GM21576 (cell line): ENCODE measurements at regions not wholly inside any gene's neighbourhood (a gene's known extent, or its start where the extent isn't known, plus 50 kb on each side); places are given as distances from the start of the nearest gene placed in this dataset.

Experiments used
- ATAC-seq: cut with Tn5 transposase; IDR thresholded peaks from one replicate; pipeline ENCODE4 v1.9.1; 2021; ENCODE audit warnings: mild to moderate bottlenecking, moderate library complexity; ENCODE audit not compliant: unreplicated experiment

GRCh38 chr22:47458348-47458747 lies 695.9 kb downstream of the TBC1D22A start:
- ATAC-seq = no peak

- no peak for ATAC-seq
Measured at GRCh38 chr22:47457509-47458300, 695.3 kb downstream of the TBC1D22A start.

DNA sequence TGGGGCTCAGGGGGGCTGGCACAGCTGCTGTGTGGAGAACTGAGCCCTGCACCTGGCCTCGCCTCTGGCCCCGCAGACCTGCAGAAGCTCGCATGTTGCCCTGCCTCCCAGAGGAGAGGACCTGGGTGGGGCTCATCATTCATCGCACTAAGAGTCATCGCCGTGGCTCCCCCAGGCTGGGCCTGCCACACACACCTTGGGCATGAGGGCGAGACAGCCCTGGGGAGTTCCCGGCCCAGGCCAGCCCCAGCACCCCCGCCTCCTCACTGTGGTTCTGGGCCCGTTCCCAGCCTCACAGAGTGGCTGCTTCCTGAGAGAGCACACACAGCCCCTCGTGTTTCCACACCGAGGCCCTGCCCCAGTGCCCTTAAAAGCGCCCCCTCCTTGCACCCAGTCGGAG lies 694.6 kb downstream of the TBC1D22A start:
- no peak for ATAC-seq

- ATAC-seq = no peak
Measured at GRCh38 chr22:47456031-47456430, 693.6 kb downstream of the TBC1D22A start.

- no peak for ATAC-seq
Measured at GRCh38 chr22:47453049-47453448, 690.6 kb downstream of the TBC1D22A start.

DNA sequence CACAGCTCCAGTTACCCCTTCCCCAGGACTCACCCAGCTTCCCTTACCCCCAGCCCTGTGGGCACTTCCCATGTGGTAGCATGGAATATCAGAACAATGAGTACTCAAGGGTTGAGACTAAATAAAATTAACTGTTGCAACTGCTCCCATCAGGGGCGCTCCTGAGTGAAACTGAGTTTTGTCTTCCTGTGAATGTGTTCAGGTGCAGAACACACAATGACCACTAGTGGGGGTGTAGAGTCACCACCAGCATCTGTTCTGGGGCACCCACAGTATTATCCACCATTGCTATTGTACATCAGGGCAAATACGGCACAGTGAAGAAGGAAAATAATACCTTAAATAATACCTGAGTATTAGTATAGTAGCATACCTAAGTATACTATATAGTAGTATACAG lies 689.7 kb downstream of the TBC1D22A start:
- ATAC-seq = no peak

- no peak for ATAC-seq
Measured at GRCh38 chr22:47450876-47451475, 688.5 kb downstream of the TBC1D22A start.

GRCh38 chr22:47449508-47450270 lies 687.2 kb downstream of the TBC1D22A start:
- ATAC-seq = no peak

GRCh38 chr22:47448231-47449223 lies 686.1 kb downstream of the TBC1D22A start:
- ATAC-seq = no peak

- no peak for ATAC-seq
Measured at GRCh38 chr22:47446821-47447810, 684.7 kb downstream of the TBC1D22A start.

DNA sequence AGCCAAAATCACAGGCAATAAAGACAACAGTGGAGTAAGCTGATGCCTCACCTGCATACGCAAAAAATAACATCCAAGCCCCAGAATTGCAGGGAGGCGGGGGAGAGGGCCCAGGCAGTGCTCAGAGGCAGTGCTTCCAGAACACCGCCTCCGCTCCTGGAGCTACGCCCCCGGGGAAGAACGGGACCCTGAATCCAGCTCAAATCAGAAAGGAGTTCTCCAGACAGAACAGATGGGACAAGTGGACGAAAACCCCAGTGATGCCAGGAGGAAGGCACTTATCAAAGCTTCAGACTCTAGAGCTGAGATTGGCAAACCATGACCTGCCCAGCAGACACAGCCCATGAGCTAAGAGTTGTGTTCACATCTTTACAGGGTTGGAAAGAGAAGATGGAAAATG lies 683.9 kb downstream of the TBC1D22A start:
- ATAC-seq = no peak

GRCh38 chr22:47445716-47446290 lies 683.4 kb downstream of the TBC1D22A start:
- ATAC-seq = no peak

DNA sequence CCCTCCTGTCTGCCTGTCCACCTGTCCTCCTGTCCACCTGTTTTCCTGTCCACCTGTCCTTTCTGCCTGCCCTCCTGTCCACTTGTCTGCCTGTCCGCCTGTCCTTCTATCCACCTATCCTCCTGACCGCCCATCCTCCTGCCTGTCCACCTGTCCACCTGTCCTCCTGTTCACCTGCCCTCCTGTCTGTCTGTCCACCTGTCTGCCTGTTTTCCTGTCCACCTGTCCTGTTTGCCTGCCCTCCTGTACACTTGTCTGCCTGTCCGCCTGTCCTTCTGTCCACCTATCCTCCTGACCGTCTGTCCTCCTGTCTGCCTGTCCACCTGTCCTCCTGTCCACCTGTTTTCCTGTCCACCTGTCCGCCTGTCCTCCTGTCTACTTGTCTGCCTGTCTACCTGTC lies 682.8 kb downstream of the TBC1D22A start:
- ATAC-seq = no peak

- no peak for ATAC-seq
Measured at GRCh38 chr22:47444746-47445065, 682.3 kb downstream of the TBC1D22A start.

- ATAC-seq = no peak
Measured at GRCh38 chr22:47443836-47444745, 681.6 kb downstream of the TBC1D22A start.

DNA sequence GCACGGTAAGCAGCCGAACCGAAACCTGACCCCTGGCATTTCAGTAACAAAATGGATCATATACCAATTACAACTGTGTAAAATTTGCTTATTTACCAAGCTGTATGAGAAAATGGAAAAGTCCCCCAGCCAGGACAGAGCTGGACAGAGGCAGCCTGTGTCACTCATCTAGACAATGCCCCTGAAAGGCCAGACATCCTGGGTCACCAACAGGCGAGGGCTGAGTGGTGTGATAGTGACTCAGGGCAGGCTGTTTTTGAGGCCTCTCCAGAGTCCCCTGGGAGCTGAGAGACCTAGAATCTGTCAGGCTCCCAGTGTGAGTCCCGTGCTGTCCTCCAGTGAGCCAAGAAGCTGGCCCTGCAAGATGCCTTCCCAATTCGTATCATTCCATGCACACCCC lies 680.4 kb downstream of the TBC1D22A start:
- no peak for ATAC-seq

DNA sequence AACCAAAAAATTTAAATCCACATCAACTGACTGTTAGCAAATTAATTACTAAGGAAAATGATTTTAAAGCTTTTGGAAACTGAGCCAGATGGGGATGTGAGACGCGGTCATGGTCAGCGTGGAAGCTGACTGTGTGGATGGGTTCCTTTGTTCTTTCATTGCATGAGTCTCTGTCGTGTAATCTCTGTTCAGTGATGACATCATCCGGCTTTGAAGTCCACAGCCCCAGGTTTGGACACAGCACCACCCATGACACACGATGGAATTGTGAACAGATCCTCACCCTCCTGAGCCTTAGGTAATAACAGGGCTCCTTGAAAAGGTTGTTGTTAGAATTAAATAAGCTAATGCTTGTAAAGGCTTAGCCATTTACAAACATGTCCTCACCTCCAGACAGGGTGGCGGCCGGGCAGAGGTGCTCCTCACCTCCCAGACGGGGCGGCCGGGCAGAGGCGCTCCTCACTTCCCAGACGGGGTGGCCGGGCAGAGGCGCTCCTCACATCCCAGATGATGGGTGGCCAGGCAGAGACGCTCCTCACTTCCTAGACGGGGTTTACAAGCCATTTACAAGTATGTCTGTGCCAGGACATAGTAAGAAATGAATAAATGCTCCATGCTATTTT lies 677.3 kb downstream of the TBC1D22A start:
- ATAC-seq = no peak

GRCh38 chr22:47437636-47438035 lies 675.2 kb downstream of the TBC1D22A start:
- ATAC-seq = no peak
